Erythroblast (primary cell): ENCODE measurements at regions not wholly inside any gene's neighbourhood (a gene's known extent, or its start where the extent isn't known, plus 50 kb on each side); places are given as distances from the start of the nearest gene placed in this dataset.

ENCODE experiments used
- GATA1 ChIP-seq: IDR thresholded peaks from 2 replicates; pipeline ENCODE4 v1.6.1; 2011; ENCODE audit warnings: low read depth, mild to moderate bottlenecking, control low read depth, low read length, moderate library complexity
- POLR2A ChIP-seq: IDR thresholded peaks from 2 replicates; pipeline ENCODE4 v1.6.1; 2011; ENCODE audit warnings: mild to moderate bottlenecking, low read length

DNA sequence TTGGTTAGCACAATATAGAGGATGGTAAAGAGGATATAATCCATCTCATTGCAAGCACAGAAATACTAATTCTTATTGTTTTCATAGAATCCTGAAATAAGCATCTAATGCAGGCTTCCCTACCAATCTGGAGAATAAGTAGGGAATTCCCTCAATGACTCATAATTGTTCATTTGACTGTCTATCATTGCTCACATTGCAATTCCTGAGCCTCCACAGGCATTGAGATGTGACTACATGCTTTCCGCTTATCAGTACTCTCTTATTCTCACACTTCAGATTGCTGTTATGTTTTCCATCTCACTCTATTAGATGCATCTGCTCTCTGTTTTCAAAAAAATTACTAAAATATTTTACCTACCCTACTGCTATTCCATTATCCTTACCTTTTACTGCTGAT is 216.2 kb upstream of the PRSS16 start:
- TF ChIP-seq POLR2A (no peak), GATA1 (no peak)
